ENCODE measurements at regions not wholly inside any gene's neighbourhood (a gene's known extent, or its start where the extent isn't known, plus 50 kb on each side); places are given as distances from the start of the nearest gene placed in this dataset.

DNA sequence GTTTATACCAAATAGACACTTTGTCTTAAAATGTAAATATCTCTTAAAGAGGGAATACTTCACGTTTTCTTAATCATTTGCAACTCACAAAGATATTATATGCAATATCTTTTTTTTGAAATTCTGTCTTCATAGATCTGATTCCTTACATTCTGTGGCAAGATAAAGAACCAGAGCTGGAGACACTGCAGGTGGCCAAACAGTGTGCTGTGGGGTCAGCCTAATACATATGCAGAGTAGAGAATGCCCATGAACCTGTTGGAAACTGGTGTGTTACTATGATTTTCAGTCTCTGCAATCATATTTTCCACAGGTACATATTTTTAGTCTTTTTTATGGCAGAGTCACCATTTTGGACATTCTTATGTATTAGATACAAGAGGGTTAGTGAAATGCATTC is 229.6 kb upstream of the CHST9 start:
- TF ChIP-seq, protein P1, sequence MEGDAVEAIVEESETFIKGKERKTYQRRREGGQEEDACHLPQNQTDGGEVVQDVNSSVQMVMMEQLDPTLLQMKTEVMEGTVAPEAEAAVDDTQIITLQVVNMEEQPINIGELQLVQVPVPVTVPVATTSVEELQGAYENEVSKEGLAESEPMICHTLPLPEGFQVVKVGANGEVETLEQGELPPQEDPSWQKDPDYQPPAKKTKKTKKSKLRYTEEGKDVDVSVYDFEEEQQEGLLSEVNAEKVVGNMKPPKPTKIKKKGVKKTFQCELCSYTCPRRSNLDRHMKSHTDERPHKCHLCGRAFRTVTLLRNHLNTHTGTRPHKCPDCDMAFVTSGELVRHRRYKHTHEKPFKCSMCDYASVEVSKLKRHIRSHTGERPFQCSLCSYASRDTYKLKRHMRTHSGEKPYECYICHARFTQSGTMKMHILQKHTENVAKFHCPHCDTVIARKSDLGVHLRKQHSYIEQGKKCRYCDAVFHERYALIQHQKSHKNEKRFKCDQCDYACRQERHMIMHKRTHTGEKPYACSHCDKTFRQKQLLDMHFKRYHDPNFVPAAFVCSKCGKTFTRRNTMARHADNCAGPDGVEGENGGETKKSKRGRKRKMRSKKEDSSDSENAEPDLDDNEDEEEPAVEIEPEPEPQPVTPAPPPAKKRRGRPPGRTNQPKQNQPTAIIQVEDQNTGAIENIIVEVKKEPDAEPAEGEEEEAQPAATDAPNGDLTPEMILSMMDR (conservative IDR thresholded peaks at IDR 0.05; ENCODE audit: low read depth, low read length): no peak
- TF ChIP-seq SMC3 (IDR thresholded peaks at IDR 0.05; ENCODE audit: low read depth, low read length): no peak
- TF ChIP-seq MAZ (IDR thresholded peaks at IDR 0.05; ENCODE audit: borderline replicate concordance, low read depth, low read length): no peak
- TF ChIP-seq MXI1 (IDR thresholded peaks at IDR 0.05; ENCODE audit: borderline replicate concordance, low read depth, low read length): no peak
